HUES64 (cell line): ENCODE measurements at regions not wholly inside any gene's neighbourhood (a gene's known extent, or its start where the extent isn't known, plus 50 kb on each side); places are given as distances from the start of the nearest gene placed in this dataset.
"Not testable (repeated sequence)": the region's sequence is repeated elsewhere in the genome, so short reads cannot be mapped to it uniquely, and the experiment has no call there.

ENCODE experiments used
- H3K27ac ChIP-seq: 2 replicates; pipeline ENCODE4 v1.7.0; 2013; ENCODE audit warnings: low read depth, low read length, inconsistent platforms
- H3K27me3 ChIP-seq: 2 replicates; pipeline ENCODE4 v1.6.1; 2013; ENCODE audit warnings: mild to moderate bottlenecking, low read length; ENCODE audit not compliant: insufficient read depth
- H3K36me3 ChIP-seq: 2 replicates; pipeline ENCODE4 v1.6.1; 2013; ENCODE audit warnings: mild to moderate bottlenecking, low read length; ENCODE audit not compliant: insufficient read depth
- H3K4me1 ChIP-seq: 2 replicates; pipeline ENCODE4 v1.6.1; 2013; ENCODE audit warnings: mild to moderate bottlenecking, low read length, moderate library complexity; ENCODE audit not compliant: insufficient read depth
- H3K4me3 ChIP-seq: 2 replicates; pipeline ENCODE4 v1.5.1; 2013; ENCODE audit warnings: mild to moderate bottlenecking, low read length, moderate library complexity
- H3K9ac ChIP-seq: 2 replicates; pipeline ENCODE4 v1.6.1; 2013; ENCODE audit warnings: mild to moderate bottlenecking, low read depth, low read length
- H3K9me3 ChIP-seq: 2 replicates; pipeline ENCODE4 v1.6.1; 2013; ENCODE audit warnings: low read depth, low read length; ENCODE audit not compliant: insufficient read depth
- WGBS: fragments of 150-250, 120-280 bp; methylation state at CpG from one replicate; pipeline ENCODE4 v1.1.7; 2013; ENCODE audit warnings: missing lambda C conversion rate; 5-methylcytosine and 5-hydroxymethylcytosine counted together

DNA sequence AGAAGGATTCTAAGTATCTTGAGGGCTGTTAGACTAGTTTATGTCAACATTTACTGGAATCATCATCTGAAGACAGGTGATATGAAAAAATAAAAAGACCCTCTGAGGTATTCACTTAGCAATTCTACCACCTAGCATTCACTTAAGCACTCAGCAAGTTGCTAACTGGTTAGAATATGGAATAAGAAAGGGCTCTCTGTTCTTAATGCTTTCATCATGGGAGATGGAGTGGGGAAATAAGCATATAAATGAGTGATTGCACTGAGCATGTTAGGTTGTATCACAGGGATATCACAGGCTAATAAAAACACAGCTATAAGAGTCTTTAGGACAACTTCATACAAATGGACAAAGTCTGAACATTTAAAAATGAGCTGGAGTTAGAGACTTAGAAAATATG is 1238.8 kb downstream of the CDH11 start:
- no peak overlapping the region for H3K27ac ChIP-seq
- no peak overlapping the region for H3K4me3 ChIP-seq

DNA sequence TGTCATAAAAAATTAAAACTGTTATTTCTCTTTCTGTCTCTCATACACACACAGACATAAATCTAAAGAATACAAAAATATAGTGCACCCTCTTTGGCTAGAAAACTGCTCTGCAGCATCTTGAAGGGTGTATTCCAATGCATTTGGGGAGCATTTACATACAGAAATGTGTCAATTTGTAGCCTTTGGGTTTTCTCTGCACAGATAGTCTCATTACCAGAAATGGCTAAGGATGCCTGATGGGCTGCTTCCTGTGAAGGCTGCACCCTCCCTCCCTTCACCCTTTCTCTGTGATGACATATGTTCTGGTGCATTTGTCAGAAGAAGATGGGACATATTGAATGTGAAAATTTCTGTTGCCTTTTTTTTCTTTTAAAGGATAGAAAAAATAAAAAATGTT is 1239.3 kb downstream of the CDH11 start:
- Histone ChIP-seq H3K27ac (no peak overlapping the region), H3K9ac (no peak overlapping the region), H3K9me3 (no peaks in the 10 kb centered on the region), H3K4me3 (no peak overlapping the region), H3K27me3 (no peaks in the 10 kb centered on the region), H3K36me3 (no peaks in the 10 kb centered on the region), H3K4me1 (peaks cover 18% of the 10 kb centered on the region)

More for the DNA sequence above, 1238.8 kb downstream of the CDH11 start:
- Histone ChIP-seq H3K9ac (no peak overlapping the region), H3K4me1 (peaks cover 18% of the 10 kb centered on the region; the same call in 1 of the 2 replicates), H3K36me3 (no peaks in the 10 kb centered on the region), H3K9me3 (no peaks in the 10 kb centered on the region), H3K27me3 (no peaks in the 10 kb centered on the region)

DNA sequence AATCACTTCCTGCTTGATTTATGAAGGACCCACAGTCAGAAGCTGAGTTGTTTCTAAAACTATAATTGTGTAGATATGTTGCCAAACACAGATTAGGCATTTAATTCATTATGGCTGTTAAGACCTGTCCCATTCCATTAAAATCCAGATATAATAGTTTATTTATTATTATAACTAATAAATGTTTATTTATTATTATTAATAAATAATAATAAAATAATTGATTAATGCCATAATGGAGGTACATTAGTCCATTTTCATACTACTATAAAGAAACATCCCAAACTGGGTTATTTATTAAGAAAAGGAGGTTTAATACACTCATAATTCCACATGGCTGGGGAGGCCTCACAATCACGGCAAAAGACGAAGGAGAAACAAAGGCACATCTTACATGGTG is 1240.9 kb downstream of the CDH11 start:
- 100% methylated on average over 2 of the region's 2 CpGs for WGBS
- no peak overlapping the region for H3K9ac ChIP-seq
- peaks cover 18% of the 10 kb centered on the region for H3K4me1 ChIP-seq

DNA sequence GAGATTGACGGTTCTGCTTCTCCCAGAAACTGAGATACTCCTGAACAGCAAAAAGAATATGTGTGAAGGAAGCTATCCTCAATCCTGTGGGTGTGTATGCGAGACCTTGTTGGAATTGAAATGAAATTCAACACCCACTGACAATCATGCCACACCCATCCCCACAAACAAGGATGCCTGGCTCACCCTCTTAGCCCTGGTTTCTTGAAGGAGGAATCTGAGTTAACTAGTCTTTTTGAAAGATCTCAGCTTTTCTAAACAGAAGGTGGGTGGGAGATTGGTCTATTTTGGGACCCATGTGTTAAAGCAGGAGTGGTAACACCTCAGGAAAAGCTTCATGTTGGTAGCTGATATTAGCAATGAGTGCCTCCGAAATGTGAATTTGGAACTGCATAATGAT is 1244.5 kb downstream of the CDH11 start:
- no peaks in the 10 kb centered on the region; the same call in none of the 2 replicates for H3K4me1 ChIP-seq
- no peak overlapping the region for H3K9ac ChIP-seq
- 93% methylated on average over 2 of the region's 3 CpGs for WGBS
- no peaks in the 10 kb centered on the region for H3K36me3 ChIP-seq
- no peaks in the 10 kb centered on the region for H3K9me3 ChIP-seq
- H3K27ac ChIP-seq, result no peak overlapping the region
- H3K27me3 ChIP-seq, result no peaks in the 10 kb centered on the region
- no peak overlapping the region for H3K4me3 ChIP-seq

More for the DNA sequence above, 1240.9 kb downstream of the CDH11 start:
- H3K4me3 ChIP-seq, result no peak overlapping the region
- H3K27me3 ChIP-seq, result no peaks in the 10 kb centered on the region
- H3K9me3 ChIP-seq, result no peaks in the 10 kb centered on the region
- H3K27ac ChIP-seq, result no peak overlapping the region
- no peaks in the 10 kb centered on the region for H3K36me3 ChIP-seq

DNA sequence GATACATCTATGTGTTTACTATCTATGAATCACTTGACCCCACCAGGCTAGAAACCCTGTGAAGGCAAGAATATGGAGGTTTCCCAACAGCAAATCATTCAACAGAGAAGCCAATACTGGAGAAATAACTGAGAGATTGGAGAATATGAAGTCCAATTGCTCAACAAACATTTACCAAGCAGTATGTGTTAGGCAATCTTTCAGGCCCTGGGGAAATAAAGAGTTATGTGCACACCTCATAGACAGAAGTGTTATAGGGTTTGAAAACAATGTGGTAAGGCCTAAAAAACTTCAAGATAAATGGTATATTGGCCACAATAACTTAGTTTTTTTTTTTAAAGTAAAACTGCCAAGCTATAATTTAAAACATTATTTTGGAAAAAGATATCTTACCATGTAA is 1245.8 kb downstream of the CDH11 start:
- Histone ChIP-seq H3K27me3 (no peaks in the 10 kb centered on the region), H3K4me1 (no peaks in the 10 kb centered on the region; the same call in 1 of the 2 replicates), H3K27ac (no peak overlapping the region), H3K4me3 (no peak overlapping the region), H3K9me3 (no peaks in the 10 kb centered on the region), H3K36me3 (no peaks in the 10 kb centered on the region), H3K9ac (no peak overlapping the region)

DNA sequence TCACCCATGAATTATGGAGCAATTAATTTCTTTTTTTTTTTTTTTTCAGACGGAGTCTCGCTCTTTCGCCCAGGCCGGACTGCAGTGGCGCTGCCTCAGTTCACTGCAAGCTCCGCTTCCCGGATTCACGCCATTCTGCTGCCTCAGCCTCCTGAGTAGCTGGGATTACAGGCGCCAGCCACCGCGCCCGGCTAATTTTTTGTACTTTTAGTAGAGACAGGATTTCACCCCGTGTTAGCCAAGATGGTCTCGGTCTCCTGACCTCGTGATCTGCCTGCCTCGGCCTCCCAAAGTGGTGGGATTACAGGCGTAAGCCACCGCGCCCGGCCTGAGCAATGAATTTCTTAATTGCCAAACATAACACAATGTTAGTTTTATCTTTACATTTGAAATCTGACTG is 1261.2 kb downstream of the CDH11 start:
- not testable (repeated sequence) for H3K36me3 ChIP-seq, H3K4me1 ChIP-seq, H3K4me3 ChIP-seq, H3K9ac ChIP-seq, H3K27me3 ChIP-seq, H3K9me3 ChIP-seq, H3K27ac ChIP-seq
- 94% methylated on average over 20 of the region's 20 CpGs for WGBS

DNA sequence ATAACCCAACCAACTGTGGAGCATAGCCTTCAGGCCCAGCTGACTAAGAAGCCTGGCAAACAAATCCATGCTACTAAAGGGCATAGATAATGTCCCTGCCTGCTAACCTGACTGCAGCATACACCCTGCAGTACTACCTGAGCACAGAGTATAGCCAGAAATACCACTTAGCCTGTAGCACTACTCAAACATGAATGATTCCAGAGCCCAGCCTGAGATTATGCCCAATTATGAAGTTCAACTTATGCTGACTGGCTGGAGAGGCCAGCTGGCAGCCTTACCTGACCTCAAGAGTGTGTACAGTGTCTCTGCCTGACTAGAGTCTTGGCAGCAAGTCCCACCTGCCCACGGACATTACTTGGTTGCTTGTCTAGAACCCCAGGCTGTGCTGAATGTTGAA is 1265.3 kb downstream of the CDH11 start:
- H3K4me1 ChIP-seq, result no peaks in the 10 kb centered on the region
- H3K4me3 ChIP-seq, result no peak overlapping the region
- WGBS, result 93% methylated on average over 1 of the region's 1 CpG
- no peaks in the 10 kb centered on the region for H3K27me3 ChIP-seq
- no peak overlapping the region for H3K27ac ChIP-seq
- no peaks in the 10 kb centered on the region for H3K9me3 ChIP-seq
- no peaks in the 10 kb centered on the region for H3K36me3 ChIP-seq
- H3K9ac ChIP-seq, result no peak overlapping the region

DNA sequence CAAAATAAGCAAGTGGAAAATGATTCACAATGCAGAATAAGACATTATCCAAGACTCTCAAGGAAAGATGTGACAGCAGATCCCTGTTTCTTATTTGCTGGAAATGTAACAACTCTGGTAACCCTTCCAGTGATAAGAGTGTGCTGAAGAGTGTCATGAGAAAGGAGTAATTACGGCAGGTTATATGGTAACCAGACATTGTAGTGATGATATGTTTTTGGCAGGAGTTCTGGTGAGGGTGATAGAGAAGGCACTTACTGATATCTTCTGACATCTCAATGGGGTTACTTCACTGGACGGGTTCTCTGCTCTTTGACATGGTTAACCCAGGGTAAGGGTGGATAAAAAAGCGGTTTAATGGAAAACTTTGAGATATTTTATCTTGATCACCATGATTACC is 1270.9 kb downstream of the CDH11 start:
- H3K27ac ChIP-seq, result no peak overlapping the region
- no peaks in the 10 kb centered on the region for H3K9me3 ChIP-seq
- H3K9ac ChIP-seq, result no peak overlapping the region
- no peaks in the 10 kb centered on the region for H3K4me1 ChIP-seq
- no peaks in the 10 kb centered on the region for H3K27me3 ChIP-seq
- no peaks in the 10 kb centered on the region for H3K36me3 ChIP-seq
- no peak overlapping the region for H3K4me3 ChIP-seq
- 89% methylated on average over 2 of the region's 3 CpGs for WGBS

DNA sequence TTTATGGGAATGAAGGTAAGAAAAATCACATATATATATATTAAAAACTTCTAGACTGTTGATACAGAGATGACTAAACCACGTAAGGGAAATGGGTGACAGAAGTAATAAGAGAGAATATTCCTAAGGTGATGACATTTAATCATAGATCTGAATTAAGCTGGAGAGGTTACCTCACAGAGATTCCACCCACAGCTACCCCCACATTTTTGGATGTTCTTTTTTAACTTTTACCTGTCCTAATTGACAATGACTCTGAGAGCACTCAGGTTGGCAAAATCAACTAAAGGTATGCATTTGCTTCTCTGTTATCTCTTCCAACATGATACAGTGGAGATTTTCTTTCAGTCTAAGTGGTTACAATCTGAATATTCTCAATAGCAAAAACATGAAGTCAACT is 1280.6 kb downstream of the CDH11 start:
- Histone ChIP-seq H3K4me3 (no peak overlapping the region), H3K9ac (no peak overlapping the region), H3K36me3 (no peaks in the 10 kb centered on the region), H3K27ac (no peak overlapping the region), H3K27me3 (no peaks in the 10 kb centered on the region), H3K9me3 (peaks cover 13% of the 10 kb centered on the region), H3K4me1 (no peaks in the 10 kb centered on the region)
- no CpG with 5 or more reads among the region's 1 CpG for WGBS

DNA sequence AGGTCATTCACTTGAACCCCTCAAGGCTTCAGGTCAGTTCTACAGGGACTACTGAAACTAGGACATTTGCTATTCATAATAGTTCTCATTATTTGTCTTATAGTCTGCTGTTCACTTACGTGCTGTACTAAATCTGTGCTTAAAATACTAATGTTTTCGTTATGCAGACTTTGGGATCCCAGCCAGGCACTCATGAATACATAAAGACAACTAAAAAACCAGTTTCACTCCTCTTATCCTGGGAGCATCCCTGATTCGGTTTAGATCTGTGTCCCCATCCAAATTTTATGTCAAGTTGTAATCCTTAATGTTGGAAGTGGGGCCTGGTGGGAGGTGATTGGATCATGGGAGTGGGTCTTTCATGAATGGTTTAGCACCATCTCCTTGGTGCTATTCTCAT is 1291.8 kb downstream of the CDH11 start:
- no peak overlapping the region for H3K27ac ChIP-seq
- WGBS, result 95% methylated on average over 3 of the region's 3 CpGs
- H3K9ac ChIP-seq, result no peak overlapping the region
- no peaks in the 10 kb centered on the region for H3K27me3 ChIP-seq
- no peaks in the 10 kb centered on the region for H3K9me3 ChIP-seq
- H3K4me3 ChIP-seq, result no peak overlapping the region
- no peaks in the 10 kb centered on the region for H3K36me3 ChIP-seq
- H3K4me1 ChIP-seq, result no peaks in the 10 kb centered on the region

DNA sequence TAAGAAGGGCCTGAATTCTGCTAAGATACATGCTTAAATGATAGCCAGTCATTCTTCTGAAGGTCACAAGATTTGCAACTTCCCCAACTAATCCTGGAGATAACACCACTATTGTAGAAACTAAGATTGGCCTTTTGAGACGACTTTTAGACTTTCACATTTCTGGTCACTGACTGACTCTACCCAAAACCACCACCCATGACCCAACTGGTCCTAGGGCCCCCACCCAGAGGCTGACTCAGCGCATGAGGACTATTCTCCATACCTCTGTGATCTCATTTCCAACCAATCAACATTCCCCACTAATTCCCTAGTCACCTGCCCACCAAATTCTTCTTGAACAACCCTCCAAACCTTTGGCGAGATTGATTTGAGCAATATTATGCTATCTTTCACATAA is 1299.0 kb downstream of the CDH11 start:
- Histone ChIP-seq H3K27me3 (no peaks in the 10 kb centered on the region), H3K9me3 (peaks cover 8% of the 10 kb centered on the region; the same call in 1 of the 2 replicates), H3K36me3 (no peaks in the 10 kb centered on the region), H3K4me3 (no peak overlapping the region), H3K27ac (no peak overlapping the region), H3K4me1 (no peaks in the 10 kb centered on the region), H3K9ac (no peak overlapping the region)
- 94% methylated on average over 3 of the region's 3 CpGs for WGBS

DNA sequence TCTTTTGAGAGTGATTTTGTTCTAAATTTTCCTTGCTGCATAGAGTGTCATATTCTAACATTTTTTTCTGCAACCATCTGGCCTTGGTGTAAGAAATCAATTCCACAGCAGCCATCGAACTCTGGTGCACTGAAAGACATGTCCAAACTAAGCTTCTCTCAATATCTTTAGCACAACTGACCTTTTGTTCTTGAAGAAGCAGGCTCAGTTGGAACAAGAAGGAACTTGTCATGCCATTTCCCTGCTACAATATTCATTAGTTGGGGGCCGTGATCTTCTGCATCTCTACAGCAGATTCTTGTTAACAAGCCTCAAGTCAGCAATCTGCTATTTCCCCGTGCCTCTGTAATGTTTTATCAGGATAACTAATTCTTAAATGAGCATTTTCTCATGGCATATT is 1305.6 kb downstream of the CDH11 start:
- H3K4me1 ChIP-seq, result peaks cover 11% of the 10 kb centered on the region; the same call in 1 of the 2 replicates
- 92% methylated on average over 3 of the region's 3 CpGs for WGBS
- peaks cover 8% of the 10 kb centered on the region; the same call in 1 of the 2 replicates for H3K9me3 ChIP-seq
- H3K27me3 ChIP-seq, result no peaks in the 10 kb centered on the region
- H3K27ac ChIP-seq, result no peak overlapping the region
- H3K4me3 ChIP-seq, result no peak overlapping the region
- H3K36me3 ChIP-seq, result no peaks in the 10 kb centered on the region
- no peak overlapping the region for H3K9ac ChIP-seq
